IPS-18c (cell line): ENCODE measurements at regions not wholly inside any gene's neighbourhood (a gene's known extent, or its start where the extent isn't known, plus 50 kb on each side); places are given as distances from the start of the nearest gene placed in this dataset.

Experiments used
- H3K4me3 ChIP-seq: 2 replicates; pipeline ENCODE4 v1.7.0; 2013; ENCODE audit warnings: low read depth, mild to moderate bottlenecking, low read length, moderate library complexity; ENCODE audit not compliant: insufficient read depth
- H3K9me3 ChIP-seq: one replicate; pipeline ENCODE4 v1.6.1; 2013; ENCODE audit warnings: mild to moderate bottlenecking, low read length, moderate library complexity; ENCODE audit not compliant: control insufficient read depth, insufficient read depth

DNA sequence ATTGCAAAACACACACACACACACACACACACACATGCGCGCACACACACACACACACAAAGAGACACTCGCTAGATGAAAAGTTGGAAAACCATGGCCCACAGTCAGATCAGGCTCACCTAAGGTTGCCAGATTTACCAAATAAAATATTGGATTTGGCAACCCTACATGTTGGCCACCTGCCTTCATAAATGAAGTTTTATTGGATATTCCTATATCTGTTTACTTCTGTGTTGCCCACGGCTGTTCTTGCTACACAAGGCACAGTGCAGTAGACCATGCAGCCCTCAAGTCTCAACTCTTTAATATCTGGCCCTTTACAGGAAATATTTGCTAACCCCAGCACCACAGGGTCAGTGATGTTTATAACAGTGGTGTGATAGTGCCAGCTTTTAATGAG is 445.0 kb upstream of the PROK2 start:
- Histone ChIP-seq H3K4me3 (no peak overlapping the region), H3K9me3 (peaks cover 3% of the 10 kb centered on the region)

DNA sequence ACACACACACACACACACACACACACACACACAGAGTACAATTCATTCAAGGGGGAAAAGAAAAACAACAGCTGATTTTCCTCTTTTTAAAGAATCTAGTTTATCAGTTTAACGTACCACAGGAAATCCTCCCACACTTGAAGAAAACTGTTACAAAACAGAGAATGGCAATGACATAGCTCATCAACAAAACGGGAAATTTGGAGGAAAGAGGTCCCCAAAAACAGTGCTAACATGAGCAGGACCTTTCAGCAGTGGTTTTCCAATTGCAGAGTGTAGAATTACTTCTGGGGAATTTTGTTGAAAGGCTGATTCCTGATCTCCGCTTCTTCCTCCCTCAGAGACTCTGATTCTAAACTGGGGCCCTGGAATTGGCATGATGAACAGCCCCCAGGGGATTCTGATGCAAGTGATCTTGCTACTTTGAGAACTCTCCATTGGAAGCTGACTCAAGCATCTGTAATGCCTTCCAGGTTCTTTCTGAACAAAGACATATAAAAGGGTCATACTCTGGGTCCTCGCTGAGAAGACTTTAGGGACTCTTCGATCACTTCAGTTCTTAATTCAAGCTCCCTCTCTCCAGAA is 442.6 kb upstream of the PROK2 start:
- Histone ChIP-seq H3K9me3 (peaks cover 3% of the 10 kb centered on the region), H3K4me3 (no peak overlapping the region)

DNA sequence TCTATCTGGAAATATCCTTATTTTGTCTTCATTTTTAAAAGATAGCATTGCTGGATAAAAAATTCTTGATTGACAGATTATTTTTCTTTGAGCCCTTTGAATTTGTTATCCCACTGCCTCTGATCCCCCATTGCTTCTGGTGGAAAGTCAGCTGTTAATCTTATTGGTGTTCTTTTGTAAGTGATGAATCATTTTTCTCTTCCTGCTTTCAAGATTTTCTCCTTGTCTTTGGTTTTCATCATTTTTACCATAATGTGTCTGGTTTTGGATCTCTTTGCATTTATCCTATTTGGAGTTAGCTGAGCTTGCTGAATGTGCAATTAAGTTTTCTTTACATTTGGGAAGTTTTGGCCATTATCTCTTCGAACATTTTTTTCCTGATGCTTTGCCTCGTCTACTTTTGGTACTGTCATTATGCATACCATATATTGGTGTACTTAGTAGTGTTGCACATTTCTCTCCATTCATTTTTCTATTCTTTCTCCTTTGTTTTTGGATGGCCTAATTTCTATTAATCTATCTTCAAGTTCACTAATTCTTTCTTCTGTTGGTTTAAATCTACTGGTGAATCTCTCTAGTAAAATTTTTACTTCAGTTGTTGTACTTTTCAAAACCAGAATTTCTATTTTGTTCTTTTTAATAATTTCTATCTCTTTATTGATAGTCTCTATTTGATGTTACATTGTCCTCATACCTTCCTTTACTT is 440.0 kb upstream of the PROK2 start:
- H3K9me3 ChIP-seq = peaks cover 3% of the 10 kb centered on the region
- H3K4me3 ChIP-seq = no peak overlapping the region

DNA sequence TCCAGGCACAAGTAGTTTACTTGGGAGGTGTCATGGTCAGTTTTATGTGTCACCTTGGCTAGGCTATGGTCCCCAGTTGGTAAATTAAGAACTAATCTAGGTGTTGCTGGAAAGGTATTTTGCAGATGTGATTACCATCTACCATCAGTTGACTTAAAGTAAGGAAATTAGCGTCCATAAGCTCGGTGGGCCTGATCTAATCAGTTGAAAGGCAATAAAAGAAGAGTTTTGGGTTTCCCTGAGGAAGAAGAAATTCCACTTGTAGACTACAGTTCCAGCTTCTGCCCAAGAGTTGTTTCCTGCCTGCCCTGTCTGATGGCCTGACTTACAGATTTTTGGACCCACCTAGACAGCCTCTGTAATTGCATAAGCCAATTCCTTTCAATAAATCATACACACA is 438.7 kb upstream of the PROK2 start:
- no peak overlapping the region for H3K4me3 ChIP-seq
- H3K9me3 ChIP-seq = peaks cover 3% of the 10 kb centered on the region

DNA sequence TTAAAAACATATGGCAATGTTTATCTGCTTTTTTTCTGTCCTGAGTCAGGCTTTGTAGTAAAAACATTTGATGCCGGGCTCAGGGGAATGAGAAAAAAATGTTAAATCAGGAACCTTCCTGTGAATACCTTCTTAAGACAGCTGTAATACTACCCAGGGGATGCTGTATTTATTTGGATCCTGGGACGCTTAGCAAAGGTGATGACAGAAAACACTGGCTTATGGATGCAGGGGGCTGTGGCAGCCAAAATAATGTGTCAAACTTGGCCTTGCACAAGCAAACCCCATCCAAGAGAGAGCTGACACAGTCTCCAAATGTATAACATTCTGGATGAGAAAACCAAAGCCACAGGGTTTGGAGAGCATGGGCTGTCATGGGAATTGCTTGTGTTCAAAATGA is 438.2 kb upstream of the PROK2 start:
- Histone ChIP-seq H3K9me3 (peaks cover 3% of the 10 kb centered on the region), H3K4me3 (no peak overlapping the region)

DNA sequence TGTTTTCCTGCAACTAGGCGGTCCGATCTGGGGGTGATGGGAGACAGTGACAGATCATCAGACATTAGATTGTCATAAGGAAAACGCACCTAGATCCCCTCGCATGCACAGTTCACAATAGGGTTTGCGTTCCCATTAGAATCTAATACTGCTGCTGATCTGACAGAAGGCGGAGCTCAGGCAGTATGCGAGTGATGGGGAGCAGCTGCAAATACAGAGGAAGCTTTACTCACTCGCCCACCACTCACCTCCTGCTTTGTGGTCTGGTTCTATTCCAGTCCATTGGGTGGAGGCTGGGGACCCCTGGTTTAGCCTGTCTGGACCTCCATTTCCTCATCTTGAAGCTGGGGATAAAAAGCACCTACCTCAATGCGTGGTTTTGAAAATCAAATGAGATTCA is 437.5 kb upstream of the PROK2 start:
- peaks cover 3% of the 10 kb centered on the region for H3K9me3 ChIP-seq
- H3K4me3 ChIP-seq = no peak overlapping the region

DNA sequence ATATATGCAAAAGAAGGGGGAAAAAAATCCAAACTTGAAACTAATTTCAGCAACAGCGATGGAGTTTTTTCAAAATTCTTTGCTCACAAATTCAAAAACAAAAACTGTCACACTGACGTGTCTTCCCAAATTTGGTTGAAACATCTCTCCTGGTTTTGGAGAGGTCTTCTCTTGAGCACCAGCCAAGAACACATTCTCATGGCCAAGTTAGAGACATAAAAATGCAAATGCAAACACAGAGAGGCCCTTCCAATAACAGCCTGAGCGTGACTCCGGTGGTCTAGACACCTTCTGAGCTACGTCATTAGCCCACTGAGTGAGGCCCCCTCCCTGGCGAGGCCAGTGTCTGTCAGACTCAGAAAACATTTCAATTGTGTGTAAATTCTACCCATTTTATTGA is 436.0 kb upstream of the PROK2 start:
- H3K9me3 ChIP-seq = peaks cover 2% of the 10 kb centered on the region
- H3K4me3 ChIP-seq = no peak overlapping the region

DNA sequence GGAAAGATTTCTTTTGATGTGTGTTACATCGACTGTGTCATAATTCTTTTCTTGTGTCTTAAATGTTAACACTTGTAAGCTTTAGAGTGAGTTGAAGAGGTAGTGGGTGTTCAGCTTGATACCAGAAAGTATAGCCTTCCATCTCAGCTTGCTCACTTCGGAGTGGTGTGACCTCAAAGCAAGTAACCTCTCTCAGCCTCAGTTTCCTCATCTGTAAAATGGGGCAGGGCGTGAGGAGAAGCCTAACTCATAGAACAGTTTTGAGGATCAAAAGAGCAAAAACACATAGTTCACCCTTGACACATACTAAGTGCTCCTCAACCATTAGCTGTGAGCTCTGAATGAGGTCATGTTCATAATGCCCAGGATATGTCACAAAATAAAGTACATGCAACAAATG is 434.8 kb upstream of the PROK2 start:
- Histone ChIP-seq H3K4me3 (no peak overlapping the region), H3K9me3 (no peaks in the 10 kb centered on the region)

DNA sequence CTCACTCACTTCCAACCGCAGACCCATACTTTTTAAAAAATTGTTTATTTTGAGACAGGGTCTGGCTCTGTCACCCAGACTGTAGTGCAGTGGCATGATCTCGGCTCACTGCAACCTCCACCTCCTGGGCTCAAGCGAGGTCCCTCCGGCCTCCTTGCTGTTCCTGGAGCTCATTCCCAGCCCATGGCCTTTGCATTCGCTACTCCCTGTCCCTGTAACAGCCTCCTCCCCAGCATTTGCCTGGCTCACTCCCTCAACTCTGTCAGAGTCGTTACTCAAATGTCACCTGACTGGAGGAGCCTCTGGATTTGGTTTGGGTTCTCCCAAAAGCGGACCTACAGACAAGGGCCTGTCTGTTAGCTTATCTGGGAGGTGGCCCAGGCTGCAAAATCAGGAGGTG is 432.6 kb upstream of the PROK2 start:
- H3K4me3 ChIP-seq = no peak overlapping the region
- H3K9me3 ChIP-seq = no peaks in the 10 kb centered on the region

DNA sequence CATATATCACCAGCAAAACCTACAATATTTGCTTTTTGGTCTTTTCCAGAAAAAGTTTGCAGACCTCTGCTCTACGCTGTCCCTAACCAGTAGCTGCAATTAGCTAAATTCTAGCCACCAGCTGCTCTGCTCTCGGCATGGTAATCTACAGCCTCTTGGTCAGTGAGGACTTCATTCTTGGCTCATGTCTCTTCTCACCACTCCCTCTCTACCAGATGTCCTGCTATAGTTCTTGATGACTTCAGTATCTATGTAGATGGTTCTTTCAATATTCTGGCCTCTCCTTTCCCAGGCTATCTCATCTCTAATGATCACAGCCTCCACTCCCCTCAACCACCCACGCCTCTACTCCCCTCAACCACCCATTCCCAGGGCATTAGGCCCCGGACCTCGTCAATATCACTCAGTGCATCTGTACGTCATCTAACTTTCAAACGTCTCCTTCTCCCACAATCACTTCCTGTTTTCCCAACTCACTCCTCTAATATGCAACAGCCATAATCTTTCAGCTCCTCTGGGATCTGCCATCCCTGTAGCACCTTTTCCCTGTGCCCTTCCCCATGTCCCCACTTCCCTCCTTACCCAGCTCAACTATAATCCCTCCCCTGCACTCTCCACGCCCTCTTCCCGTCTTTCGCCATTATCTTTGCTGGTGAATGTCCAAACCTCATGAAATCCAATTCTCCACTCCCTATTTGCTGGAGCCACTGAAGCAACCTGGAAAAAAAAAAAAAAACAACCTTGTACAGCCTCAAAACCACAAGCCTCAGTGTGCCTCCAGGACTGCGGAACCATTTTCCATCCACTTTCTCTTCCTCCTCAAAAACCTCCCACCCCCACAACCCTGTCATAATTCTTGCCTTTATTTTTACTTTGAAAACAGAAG is 429.4 kb upstream of the PROK2 start:
- Histone ChIP-seq H3K9me3 (no peaks in the 10 kb centered on the region), H3K4me3 (no peak overlapping the region)

DNA sequence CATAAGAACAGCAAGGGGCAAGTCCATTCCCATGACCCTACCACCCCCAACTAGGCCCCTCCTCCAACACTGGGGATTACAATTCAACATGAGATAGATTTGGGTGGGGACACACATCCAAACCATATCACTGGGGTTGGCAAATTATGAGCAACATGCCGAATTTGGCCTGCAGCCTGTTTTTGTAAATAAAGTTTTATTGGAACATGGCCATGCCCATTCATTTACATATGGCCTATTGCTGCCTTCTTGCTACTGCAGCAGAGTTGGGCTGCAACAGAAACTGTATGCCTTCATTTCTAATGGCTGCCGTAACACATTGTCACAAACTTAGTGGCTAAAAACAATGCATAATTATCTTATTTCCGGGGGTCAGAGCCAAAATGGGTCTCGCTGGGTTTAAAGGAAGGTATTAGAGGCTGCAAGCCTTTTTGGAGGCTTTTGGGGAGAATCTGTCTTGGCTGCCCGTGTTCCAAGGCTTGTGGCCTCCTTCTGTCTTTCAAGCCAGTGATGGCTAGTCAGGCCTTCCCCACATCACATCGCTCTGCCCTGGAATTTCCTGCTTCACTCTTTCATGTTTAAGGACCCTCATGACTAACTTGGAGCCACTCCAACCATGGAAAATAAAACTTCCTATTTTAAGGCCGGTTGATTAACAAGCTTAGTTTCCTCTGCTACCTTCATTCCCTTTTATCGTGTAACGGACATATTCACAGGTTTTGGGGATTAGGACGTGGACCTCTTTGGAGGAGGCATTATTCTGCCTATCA is 428.5 kb upstream of the PROK2 start:
- Histone ChIP-seq H3K4me3 (no peak overlapping the region), H3K9me3 (no peaks in the 10 kb centered on the region)

DNA sequence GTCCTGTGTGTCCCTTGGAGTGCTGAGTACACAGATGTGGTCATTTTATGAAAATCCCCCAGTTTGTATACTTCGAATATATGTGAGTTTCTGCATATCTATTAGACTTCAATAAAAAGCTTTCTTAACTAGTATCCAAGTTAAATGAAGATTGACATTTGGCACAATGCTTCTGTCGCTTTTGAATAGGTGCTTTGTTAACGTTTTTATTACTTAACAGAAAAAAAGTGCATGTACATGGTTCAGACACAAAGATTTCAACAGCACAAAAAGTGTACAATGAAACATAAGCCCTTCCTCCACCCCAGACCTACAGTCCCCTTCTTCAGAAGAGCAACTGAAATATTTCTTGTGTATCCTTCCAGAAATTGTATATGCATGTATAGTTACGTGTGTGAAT is 427.4 kb upstream of the PROK2 start:
- H3K4me3 ChIP-seq = no peak overlapping the region
- no peaks in the 10 kb centered on the region for H3K9me3 ChIP-seq

DNA sequence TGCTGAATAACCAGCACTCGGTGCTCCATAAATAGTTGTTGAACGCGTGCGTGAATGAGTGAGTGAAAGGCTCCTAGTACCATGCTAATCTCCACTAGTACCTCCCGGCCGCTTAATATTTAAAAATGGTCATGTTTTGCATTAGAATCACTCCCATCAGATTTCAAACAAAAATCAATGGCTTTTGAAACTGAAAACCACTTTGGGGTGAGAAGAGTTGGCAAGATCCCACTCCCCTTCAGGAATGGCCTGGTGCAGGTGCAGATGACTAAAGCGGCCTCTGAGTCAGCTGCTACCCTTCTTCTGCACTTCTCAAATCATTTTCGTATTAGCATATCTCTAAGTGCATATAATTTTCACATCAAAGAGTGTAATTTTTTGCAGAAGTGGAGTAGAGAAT is 425.3 kb upstream of the PROK2 start:
- H3K4me3 ChIP-seq = no peak overlapping the region
- H3K9me3 ChIP-seq = no peaks in the 10 kb centered on the region

DNA sequence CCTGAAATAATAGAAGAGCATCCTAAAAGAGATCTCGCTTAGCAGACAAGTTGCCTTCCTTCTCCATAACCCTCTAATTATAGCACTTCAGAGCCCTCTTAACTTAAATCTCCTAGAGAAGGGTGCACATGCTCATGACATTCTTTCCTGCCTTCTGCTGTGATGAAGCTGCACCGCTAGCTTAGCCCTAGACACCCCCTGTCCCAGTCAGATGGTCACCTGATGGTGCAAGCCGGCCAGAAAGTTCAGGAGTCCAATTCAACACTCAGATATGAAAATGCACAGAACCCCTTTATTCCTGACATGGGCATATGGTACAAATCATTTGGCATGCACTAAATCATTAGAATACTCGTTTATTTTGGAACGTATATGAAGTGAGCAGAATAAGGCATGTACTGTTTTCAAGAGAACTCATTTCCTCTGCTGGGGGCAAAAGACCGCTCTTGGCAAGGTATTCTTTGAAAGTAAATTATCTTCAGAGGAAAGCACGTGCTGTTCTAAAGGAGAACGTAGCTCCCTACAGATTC is 420.4 kb upstream of the PROK2 start:
- Histone ChIP-seq H3K9me3 (no peaks in the 10 kb centered on the region), H3K4me3 (no peak overlapping the region)

DNA sequence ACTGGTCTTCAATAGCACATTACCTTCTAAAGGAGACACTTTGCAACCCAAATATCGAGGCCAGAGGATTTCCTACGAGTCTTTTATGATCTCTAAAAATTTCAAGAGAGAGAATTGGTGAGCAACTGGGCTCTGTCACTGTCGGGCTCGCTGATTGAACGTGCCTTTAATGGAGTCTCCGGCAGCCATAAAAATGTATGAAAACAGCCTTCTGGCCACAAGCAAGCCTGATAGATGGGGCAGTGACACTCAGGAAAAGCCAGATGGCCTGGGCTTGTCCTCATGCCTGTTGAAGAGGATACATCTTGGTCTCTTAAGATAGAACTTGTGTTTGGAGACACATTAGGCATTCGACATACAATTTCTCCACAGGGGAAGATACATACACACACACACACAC is 419.5 kb upstream of the PROK2 start:
- Histone ChIP-seq H3K4me3 (no peak overlapping the region), H3K9me3 (no peaks in the 10 kb centered on the region)

DNA sequence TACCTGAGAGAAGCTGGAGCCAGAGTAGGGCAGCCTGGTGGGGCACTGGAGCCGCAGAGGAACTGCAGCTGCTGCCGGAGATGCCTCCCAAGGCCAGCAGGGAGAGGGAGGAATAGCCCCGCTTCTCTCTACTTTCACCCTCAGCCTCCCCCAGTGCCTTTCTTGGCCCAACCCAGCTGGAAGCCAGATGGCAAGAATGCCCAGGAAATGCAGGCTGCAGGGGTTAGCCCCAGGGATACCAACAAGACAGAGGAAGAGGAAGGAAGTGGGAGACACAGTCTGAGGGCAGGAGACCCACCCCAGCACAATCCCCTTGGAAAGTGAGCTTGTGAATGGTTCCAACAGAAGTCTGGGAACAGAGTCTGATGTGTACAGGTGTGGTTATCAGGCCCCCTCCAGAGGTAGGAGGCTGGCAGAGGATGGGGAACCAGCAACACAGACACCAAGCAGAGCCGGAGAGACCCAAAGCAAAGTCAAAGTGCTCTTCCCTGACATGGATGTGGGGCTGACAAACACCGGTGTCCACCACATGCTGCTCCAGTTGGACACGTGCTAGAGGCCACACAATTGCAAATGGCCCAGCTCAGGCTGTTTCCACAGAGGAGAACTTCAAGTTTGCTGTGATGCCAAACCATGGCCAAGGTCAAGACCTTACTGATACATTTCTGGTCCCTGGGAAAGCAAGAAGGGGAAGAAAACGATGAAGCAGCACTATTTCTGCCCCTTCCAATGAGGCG is 418.8 kb upstream of the PROK2 start:
- Histone ChIP-seq H3K9me3 (no peaks in the 10 kb centered on the region), H3K4me3 (no peak overlapping the region)

DNA sequence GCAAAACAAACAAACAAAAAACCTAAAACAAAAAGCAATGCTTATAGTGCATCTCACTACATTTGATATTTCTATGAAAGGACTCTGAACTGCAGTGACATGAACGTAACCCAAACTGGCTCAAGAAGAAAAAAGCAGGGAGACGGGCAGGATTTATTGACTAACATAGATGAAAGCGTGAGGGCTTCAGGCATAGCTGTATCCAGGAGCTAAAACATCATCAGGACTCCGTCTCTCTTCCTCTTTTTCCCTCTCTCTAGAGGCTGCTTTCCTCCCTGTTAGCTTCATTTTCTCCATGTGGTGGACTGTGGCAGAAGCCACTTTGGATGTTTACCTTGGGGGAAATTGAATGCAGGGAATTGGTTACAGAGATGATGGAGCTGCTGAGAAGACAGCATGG is 418.2 kb upstream of the PROK2 start:
- H3K9me3 ChIP-seq = no peaks in the 10 kb centered on the region
- H3K4me3 ChIP-seq = no peak overlapping the region
